GM18502 (cell line): ENCODE measurements at regions not wholly inside any gene's neighbourhood (a gene's known extent, or its start where the extent isn't known, plus 50 kb on each side); places are given as distances from the start of the nearest gene placed in this dataset.
"Not testable (repeated sequence)": the region's sequence is repeated elsewhere in the genome, so short reads cannot be mapped to it uniquely, and the experiment has no call there.

Source experiments
- ATAC-seq: cut with Tn5 transposase; IDR thresholded peaks from one replicate; pipeline ENCODE4 v1.9.1; 2021; ENCODE audit warnings: mild to moderate bottlenecking; ENCODE audit not compliant: unreplicated experiment, poor library complexity

GRCh38 chr9:109652971-109653370 lies 127.0 kb upstream of the PALM2AKAP2 start:
- no peak for ATAC-seq

DNA sequence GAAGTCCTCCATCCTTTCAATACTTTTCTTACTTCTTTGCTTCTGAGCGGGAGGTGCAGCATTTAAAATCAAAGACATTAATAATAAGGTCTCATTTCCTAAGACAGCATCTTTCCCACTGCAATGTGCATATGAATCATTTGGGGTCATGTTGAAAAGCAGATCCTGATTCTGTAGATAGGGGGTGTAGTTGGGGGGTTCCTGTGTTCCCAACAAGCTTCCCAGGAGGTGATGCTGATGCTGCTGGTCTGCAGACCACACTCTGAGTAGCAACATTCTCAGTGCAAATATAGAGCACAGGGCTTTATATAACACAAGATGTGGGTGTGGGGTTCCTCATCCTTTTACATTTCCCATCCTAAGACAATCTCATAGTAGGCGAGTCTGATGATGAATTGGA lies 126.5 kb upstream of the PALM2AKAP2 start:
- ATAC-seq: no peak

DNA sequence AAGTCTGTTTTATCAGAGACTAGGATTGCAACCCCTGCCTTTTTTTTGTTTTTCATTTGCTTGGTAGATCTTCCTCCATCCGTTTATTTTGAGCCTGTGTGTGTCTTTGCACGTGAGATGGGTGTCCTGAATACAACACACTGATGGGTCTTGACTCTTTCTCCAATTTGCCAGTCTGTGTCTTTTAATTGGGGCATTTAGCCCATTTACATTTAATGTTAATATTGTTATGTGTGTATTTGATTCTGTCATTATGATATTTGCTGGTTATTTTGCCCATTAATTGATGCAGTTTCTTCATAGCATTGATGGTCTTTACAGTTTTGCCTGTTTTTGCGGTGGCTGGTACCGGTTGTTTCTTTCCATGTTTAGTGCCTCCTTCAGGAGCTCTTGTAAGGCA lies 116.0 kb upstream of the PALM2AKAP2 start:
- ATAC-seq: not testable (repeated sequence)

DNA sequence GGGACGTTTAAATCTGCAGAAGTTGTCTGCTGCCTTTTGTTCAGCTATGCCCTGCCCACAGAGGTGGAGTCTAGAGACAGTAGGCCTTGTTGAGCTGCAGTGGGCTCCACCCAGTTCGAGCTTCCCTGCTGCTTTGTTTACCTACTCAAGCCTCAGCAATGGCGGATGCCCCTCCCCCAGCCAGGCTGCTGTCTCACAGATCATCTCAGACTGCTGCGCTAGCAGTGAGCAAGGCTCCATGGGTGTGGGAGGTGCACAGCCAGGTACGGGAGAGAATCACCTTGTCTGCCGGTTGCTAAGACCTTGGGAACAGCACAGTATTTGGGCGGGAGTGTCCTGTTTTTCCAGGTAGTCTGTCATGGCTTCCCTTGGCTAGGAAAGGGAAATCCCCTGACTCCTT lies 114.3 kb upstream of the PALM2AKAP2 start:
- ATAC-seq: not testable (repeated sequence)

GRCh38 chr9:109681301-109681700 lies 98.7 kb upstream of the PALM2AKAP2 start:
- no peak for ATAC-seq

DNA sequence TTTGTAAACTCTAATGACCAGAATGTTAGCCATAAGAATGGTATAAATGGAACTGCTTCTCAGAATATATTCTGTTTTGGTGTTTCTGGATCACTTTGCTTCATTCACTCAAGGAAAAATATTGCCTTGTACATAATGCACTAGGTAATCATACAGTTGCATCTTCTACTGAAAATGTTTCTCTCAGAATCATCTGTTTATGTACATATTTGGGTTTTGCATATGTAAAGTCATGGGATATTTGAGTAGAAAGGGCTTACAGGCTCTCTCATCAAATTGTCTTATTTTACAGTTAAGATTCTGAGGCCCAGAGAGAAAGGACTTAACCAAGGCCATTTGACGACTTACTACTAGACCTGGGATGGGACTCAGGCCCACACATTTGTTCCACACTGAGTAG lies 97.8 kb upstream of the PALM2AKAP2 start:
- ATAC-seq: no peak

- no peak for ATAC-seq
These were observed 96.5 kb upstream of the PALM2AKAP2 start for GRCh38 chr9:109683521-109683920.

- no peak for ATAC-seq
These were observed 90.3 kb upstream of the PALM2AKAP2 start for GRCh38 chr9:109689701-109690100.

- ATAC-seq: no peak
These were observed 81.0 kb upstream of the PALM2AKAP2 start for GRCh38 chr9:109699019-109699418.

- ATAC-seq: no peak
These were observed 75.5 kb upstream of the PALM2AKAP2 start for GRCh38 chr9:109704546-109704945.

DNA sequence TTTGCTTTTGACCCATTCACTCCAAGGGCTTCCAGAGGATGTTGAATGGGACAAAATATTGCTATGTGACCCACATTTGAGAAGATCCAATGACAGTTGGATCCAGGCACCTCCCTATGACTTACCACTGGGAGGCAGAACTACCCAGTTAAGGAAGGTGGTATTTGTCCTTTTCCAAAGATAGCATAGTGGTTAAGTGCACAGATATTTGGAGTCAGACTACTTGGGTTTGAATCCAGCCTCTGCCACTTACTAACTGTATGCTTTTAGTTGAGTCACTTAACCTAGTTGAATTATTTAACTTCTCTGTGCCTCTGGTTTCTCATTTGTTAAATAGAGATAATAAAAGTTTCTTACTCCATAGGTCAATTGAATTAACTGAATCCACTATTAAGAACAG lies 74.5 kb upstream of the PALM2AKAP2 start:
- ATAC-seq: no peak

DNA sequence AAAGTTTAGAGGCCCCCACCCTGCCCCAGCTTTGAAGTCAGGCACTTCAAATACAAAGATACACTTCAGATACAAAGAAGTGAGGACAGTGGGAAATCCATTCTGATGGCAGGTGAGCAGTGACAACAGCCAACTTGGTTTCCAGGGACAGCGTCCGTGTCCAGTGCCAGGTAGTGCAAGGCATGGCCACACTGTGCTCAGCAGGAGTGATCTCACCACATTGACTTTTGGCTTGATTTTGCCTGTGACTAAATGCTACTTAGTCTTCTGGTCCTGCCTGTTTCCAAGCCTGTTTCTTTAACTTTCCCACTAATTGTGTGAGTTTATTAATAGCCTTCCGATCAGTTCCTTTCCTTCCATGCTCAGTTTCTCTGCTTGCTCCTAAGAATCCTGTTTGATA lies 72.6 kb upstream of the PALM2AKAP2 start:
- ATAC-seq: no peak

DNA sequence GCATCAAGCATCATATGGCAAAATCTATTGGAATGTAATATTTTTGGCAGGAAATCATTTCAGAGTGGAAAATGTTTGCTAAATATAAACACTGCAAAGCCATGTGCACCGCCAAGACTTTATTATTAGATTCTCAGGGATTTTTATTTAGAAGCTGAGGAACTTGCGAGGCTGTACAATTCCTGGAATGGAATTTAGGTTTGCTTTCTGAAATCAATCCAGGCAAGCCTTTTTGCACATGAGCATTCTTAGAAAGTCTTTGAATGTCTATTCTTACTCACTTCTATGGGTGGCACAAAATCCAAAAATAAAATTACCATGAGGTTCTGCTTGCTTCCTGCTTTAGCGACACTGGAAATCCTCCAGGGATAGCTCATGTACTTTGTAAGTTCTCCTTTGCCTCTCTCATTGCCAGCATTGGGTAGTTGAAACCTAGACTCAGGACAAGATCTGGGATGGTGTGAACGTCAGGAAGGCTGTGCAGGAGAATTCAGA lies 71.5 kb upstream of the PALM2AKAP2 start:
- ATAC-seq: no peak

- ATAC-seq: no peak
These were observed 70.1 kb upstream of the PALM2AKAP2 start for GRCh38 chr9:109709866-109710265.

DNA sequence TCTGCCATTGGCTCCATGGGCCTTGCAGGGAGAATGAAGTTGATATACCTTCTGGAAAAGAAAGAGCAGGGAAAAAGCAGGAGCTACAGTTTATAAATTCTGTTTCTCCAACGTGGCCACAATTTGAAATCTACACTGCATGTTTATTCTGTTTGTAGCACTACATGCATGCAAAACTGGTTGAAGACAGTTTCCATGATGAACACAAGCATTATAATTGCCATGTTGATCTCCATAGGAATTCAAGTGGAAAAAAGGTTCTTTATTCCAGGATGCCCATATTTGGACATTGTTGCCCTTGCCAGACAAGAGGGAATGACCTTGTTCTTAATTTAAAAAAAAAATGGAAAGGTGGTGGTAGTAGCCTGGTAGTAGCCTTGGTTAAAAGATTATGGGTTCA lies 69.2 kb upstream of the PALM2AKAP2 start:
- ATAC-seq: no peak

- no peak for ATAC-seq
These were observed 64.7 kb upstream of the PALM2AKAP2 start for GRCh38 chr9:109715344-109715743.

DNA sequence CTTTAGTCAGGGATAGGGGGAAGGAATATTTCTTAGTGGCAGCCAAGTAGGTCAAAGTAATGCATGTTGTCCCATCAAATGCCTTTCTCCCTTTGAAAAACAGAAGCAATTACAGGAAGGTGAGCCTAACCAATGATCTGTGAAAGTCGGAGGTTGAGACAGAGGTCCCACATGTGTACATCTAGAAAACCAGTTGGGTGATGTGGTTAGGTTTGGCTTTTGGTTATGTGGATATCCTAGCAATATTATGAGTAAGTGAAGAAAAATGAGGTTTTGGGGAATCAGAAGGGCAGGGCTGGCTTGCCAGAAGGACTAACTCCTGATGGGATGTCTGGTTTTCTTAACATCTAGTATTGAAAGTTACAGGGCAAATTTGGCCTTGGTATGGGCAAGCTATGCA lies 63.4 kb upstream of the PALM2AKAP2 start:
- no peak for ATAC-seq

GRCh38 chr9:109717342-109717741 lies 62.7 kb upstream of the PALM2AKAP2 start:
- peak; percentile 55 for ATAC-seq

GRCh38 chr9:109718861-109719260 lies 61.1 kb upstream of the PALM2AKAP2 start:
- ATAC-seq: no peak

DNA sequence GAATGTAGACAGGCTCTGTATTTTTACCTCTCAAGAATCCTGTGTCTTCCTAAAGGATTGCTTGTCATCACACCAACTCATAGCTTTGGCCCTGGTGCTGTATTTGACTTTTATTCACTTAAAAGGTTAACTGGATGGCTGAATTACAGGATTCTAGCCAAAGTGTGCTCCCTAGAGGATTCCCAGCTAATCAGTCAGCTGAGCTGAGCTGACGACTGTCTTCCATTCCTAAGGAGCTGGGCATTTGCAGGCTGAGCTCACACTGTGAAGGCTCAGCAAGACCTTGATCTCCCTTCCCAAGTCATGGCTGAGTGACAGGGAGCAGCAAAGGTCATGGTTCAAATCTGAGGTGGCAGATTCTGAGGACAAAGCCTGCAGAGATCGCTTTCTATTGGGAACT lies 59.0 kb upstream of the PALM2AKAP2 start:
- no peak for ATAC-seq

- no peak for ATAC-seq
These were observed 58.0 kb upstream of the PALM2AKAP2 start for GRCh38 chr9:109722007-109722406.

- ATAC-seq: no peak
These were observed 56.2 kb upstream of the PALM2AKAP2 start for GRCh38 chr9:109723781-109724180.

DNA sequence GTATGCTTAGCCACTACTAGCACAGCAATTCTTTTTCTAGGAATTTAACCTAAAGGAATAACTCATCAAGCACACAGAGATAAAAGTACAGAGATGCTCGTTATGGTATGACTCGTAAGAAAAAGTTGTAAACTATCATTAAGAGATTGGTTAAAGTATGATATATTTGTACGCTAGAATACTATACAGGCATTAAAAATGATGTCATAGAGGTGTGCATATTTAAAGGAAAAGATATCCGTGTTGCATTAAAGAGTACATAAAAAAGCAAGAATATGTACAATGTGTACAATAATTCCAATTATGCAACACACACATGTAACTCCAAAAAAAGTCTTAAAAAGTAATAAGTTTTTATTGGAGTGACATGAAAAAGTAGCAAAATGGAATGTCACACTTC lies 54.5 kb upstream of the PALM2AKAP2 start:
- no peak for ATAC-seq
